Small intestine (tissue), 7 donors: ENCODE measurements at regions not wholly inside any gene's neighbourhood (a gene's known extent, or its start where the extent isn't known, plus 50 kb on each side); places are given as distances from the start of the nearest gene placed in this dataset.

Experiments
- DNase-seq, 2 donors: peaks; one replicate each; pipeline versions ENCODE4 v3.0.0 to v3.0.0-alpha.2; 2013
- FAIRE-seq: peaks from 2 replicates; lab custom pipeline; 2012; peaks lifted over from hg19 to GRCh38; lab: Jason Lieb, UNC
- H3K27ac ChIP-seq, 3 donors: one replicate each; pipeline ENCODE4 v1.5.1; 2013; ENCODE audit warnings: low read length in 2 of 3, mild to moderate bottlenecking in 2 of 3, control low read depth in 1 of 3, inconsistent platforms in 1 of 3, low read depth in 1 of 3, moderate library complexity in 1 of 3
- H3K27me3 ChIP-seq, 3 donors: one replicate each; pipeline ENCODE4 v1.6.1; 2013; ENCODE audit warnings: low read length in 3 of 3, inconsistent platforms in 1 of 3; ENCODE audit not compliant: control insufficient read depth in 3 of 3, insufficient read depth in 3 of 3
- H3K36me3 ChIP-seq, 3 donors: one replicate each; pipeline ENCODE4 v1.6.1; 2013; ENCODE audit warnings: low read length in 3 of 3, inconsistent platforms in 1 of 3, low read depth in 1 of 3, mild to moderate bottlenecking in 1 of 3, moderate library complexity in 1 of 3; ENCODE audit not compliant: control insufficient read depth in 3 of 3, insufficient read depth in 2 of 3
- H3K4me1 ChIP-seq, 3 donors: one replicate each; pipeline ENCODE4 v1.6.1; 2013; ENCODE audit warnings: low read length in 2 of 3, inconsistent platforms in 1 of 3, low read depth in 1 of 3, mild to moderate bottlenecking in 1 of 3, moderate library complexity in 1 of 3; ENCODE audit not compliant: control insufficient read depth in 3 of 3, insufficient read depth in 2 of 3
- H3K4me3 ChIP-seq, 3 donors: one replicate each; pipeline ENCODE4 v1.5.1; 2013; ENCODE audit warnings: low read length in 3 of 3, control low read depth in 1 of 3, inconsistent platforms in 1 of 3, low read depth in 1 of 3, mild to moderate bottlenecking in 1 of 3, moderate library complexity in 1 of 3
- H3K9me3 ChIP-seq, 2 donors: one replicate each; pipeline ENCODE4 v1.6.1; 2013; ENCODE audit warnings: low read depth in 1 of 2, low read length in 1 of 2; ENCODE audit not compliant: control insufficient read depth in 2 of 2, insufficient read depth in 1 of 2
- WGBS, 3 donors: extraction: QIAGEN DNeasy Blood & Tissue Kit; methylation state at CpG; one replicate each; pipeline ENCODE4 v1.1.7; 2013; 5-methylcytosine and 5-hydroxymethylcytosine counted together
- donor health status: healthy with polysubstance abuse.
- donor health status: control.
- donor health status: control.
- donor health status: Bipolar disorder and iron deficiency.
- donor health status: healthy.

DNA sequence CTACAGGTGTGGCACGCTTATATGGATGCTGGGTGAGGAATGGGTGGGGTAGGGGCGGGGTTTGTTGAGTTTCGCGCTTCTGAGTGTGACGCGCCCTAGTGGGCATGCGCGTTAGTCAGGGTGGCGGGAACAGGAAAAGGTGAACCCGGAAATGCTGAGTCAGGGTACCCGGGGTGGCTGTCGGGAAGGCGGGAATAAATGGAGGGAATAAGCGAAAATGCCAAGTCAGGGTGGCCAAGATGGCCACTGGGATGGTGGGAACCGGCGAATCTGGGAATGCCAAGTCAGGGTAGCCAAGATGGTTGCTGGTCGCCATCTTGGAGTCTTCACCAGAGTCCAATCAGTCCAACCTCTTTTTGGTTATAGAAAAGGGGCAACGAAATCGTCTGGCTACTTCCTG lies 585.0 kb downstream of the SUCLG1 start:
- Histone ChIP-seq H3K9me3 (peaks cover 0 to 51% of the 10 kb centered on the region in 2 donors), H3K4me3 (no peak overlapping the region), H3K36me3 (no peaks in the 10 kb centered on the region), H3K27ac (no peak overlapping the region), H3K4me1 (no peaks in the 10 kb centered on the region), H3K27me3 (no peaks in the 10 kb centered on the region)
- DNase-seq (no peak), FAIRE-seq (no peak)
- 91 to 96% (median 95%) methylated on average over 18 to 19 of the region's 19 CpGs for WGBS, 3 donors

- no peaks in the 10 kb centered on the region for H3K27me3 ChIP-seq
- H3K4me1 ChIP-seq, result no peaks in the 10 kb centered on the region
- H3K9me3 ChIP-seq, result peaks cover 0 to 42% of the 10 kb centered on the region in 2 donors
- FAIRE-seq (no peak), DNase-seq (peak in 1 of 2 donors; percentile 2)
- 43 to 80% (median 49%) methylated on average over 6 of the region's 6 CpGs for WGBS, 3 donors
- no peak overlapping the region for H3K27ac ChIP-seq
- no peak overlapping the region for H3K4me3 ChIP-seq
- H3K36me3 ChIP-seq, result no peaks in the 10 kb centered on the region
Observed at GRCh38 chr2:83873110-83873509, 586.0 kb downstream of the SUCLG1 start.

DNA sequence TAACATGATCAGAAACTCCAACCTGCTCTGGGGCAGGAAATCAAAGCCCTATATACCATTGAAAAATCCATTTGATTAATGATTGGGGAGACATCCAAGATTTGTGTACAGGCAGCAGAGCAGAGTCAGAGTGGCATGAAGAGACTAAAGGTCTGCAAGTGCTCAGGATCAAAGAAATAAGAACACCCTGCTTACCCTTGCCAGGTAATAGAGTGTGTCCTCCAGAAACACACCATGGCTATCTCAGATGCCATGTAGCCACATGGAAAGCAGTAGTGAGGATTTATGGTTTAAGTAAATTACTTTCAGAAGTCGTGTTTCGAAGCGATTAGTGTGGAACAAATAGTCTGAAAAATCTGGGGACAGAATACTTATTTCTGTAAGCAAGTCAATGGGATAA lies 592.9 kb downstream of the SUCLG1 start:
- H3K9me3 ChIP-seq, result no peaks in the 10 kb centered on the region
- H3K4me3 ChIP-seq, result no peak overlapping the region
- no peaks in the 10 kb centered on the region for H3K36me3 ChIP-seq
- 87 to 92% (median 89%) methylated on average over 3 of the region's 3 CpGs for WGBS, 3 donors
- FAIRE-seq (no peak), DNase-seq (no peak)
- no peak overlapping the region for H3K27ac ChIP-seq
- no peaks in the 10 kb centered on the region for H3K27me3 ChIP-seq
- no peaks in the 10 kb centered on the region for H3K4me1 ChIP-seq

DNA sequence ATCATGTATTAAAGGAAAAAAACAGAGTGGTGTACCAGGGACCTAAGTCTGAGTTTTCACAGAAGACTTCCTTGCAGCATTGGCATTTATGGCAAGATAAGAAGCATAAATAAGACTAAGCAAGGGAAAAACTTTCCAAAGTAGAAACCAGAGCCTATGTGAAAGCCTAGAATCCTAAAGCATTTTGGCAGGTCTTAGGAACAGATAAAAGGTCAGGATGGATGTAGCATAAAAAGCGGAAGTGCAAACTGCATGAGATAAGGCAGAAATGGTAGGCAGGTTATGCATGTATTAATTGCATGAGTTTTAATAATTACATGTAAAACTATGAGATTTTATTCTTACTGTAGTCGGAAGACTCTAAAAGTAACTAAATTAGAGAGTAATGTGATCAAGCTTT lies 596.5 kb downstream of the SUCLG1 start:
- Histone ChIP-seq H3K9me3 (no peaks in the 10 kb centered on the region), H3K36me3 (no peaks in the 10 kb centered on the region), H3K27me3 (no peaks in the 10 kb centered on the region), H3K4me1 (no peaks in the 10 kb centered on the region), H3K4me3 (no peak overlapping the region), H3K27ac (no peak overlapping the region)
- DNase-seq (no peak), FAIRE-seq (no peak)
- 77 to 81% (median 81%) methylated on average over 2 of the region's 2 CpGs for WGBS, 3 donors

GRCh38 chr2:83860320-83860719 lies 598.8 kb downstream of the SUCLG1 start:
- DNase-seq, result no peak
- Histone ChIP-seq H3K27ac (no peak overlapping the region), H3K27me3 (no peaks in the 10 kb centered on the region), H3K9me3 (no peaks in the 10 kb centered on the region), H3K4me1 (no peaks in the 10 kb centered on the region), H3K4me3 (no peak overlapping the region), H3K36me3 (no peaks in the 10 kb centered on the region)
- WGBS, 3 donors, result 71 to 78% (median 72%) methylated on average over 7 of the region's 7 CpGs
- FAIRE-seq, result no peak

- no peaks in the 10 kb centered on the region for H3K36me3 ChIP-seq
- DNase-seq (no peak), FAIRE-seq (no peak)
- no peak overlapping the region for H3K27ac ChIP-seq
- H3K9me3 ChIP-seq, result no peaks in the 10 kb centered on the region
- no peak overlapping the region for H3K4me3 ChIP-seq
- no peaks in the 10 kb centered on the region for H3K4me1 ChIP-seq
- WGBS, 3 donors, result 84 to 90% (median 85%) methylated on average over 1 of the region's 1 CpG
- no peaks in the 10 kb centered on the region for H3K27me3 ChIP-seq
Observed at GRCh38 chr2:83859553-83859952, 599.5 kb downstream of the SUCLG1 start.

DNA sequence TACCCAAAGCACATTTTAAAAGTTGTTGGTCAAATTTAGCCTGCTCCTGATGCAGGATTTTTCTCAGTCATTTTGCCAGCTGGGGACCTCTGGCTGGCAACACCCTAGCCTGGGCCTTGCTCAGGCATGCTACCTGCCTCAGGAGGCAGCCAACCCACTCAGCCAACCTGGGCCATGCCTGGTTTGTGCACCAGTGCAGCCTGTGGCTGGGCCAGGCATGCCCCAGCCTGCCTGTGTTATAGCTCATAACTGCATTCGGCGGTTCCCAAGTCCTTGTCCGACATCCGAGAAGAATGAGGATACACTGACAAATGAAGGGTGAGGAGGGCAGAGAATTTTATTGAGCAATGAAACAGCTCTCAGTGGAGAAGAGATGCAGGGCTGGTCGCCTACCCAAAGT lies 608.0 kb downstream of the SUCLG1 start:
- Histone ChIP-seq H3K4me1 (no peaks in the 10 kb centered on the region), H3K9me3 (no peaks in the 10 kb centered on the region), H3K27me3 (no peaks in the 10 kb centered on the region), H3K4me3 (no peak overlapping the region), H3K36me3 (no peaks in the 10 kb centered on the region), H3K27ac (no peak overlapping the region)
- FAIRE-seq (no peak), DNase-seq (no peak)
- WGBS, 3 donors, result 94 to 99% (median 94%) methylated on average over 5 of the region's 5 CpGs

- Histone ChIP-seq H3K9me3 (no peaks in the 10 kb centered on the region), H3K27me3 (no peaks in the 10 kb centered on the region), H3K4me3 (no peak overlapping the region), H3K4me1 (no peaks in the 10 kb centered on the region), H3K27ac (no peak overlapping the region), H3K36me3 (no peaks in the 10 kb centered on the region)
- FAIRE-seq (no peak), DNase-seq (no peak)
- WGBS, 3 donors, result 63 to 69% (median 68%) methylated on average over 3 of the region's 3 CpGs
Observed at GRCh38 chr2:83850071-83850725, 608.9 kb downstream of the SUCLG1 start.

GRCh38 chr2:83844490-83844889 lies 614.6 kb downstream of the SUCLG1 start:
- no peak for DNase-seq
- WGBS, 3 donors, result 58 to 77% (median 60%) methylated on average over 2 of the region's 2 CpGs
- Histone ChIP-seq H3K27ac (no peak overlapping the region), H3K9me3 (no peaks in the 10 kb centered on the region), H3K27me3 (no peaks in the 10 kb centered on the region), H3K4me1 (no peaks in the 10 kb centered on the region), H3K4me3 (no peak overlapping the region), H3K36me3 (no peaks in the 10 kb centered on the region)
- FAIRE-seq, result no peak
